ENCODE measurements at regions not wholly inside any gene's neighbourhood (a gene's known extent, or its start where the extent isn't known, plus 50 kb on each side); places are given as distances from the start of the nearest gene placed in this dataset.
"Not testable (repeated sequence)": the region's sequence is repeated elsewhere in the genome, so short reads cannot be mapped to it uniquely, and the experiment has no call there.

DNA sequence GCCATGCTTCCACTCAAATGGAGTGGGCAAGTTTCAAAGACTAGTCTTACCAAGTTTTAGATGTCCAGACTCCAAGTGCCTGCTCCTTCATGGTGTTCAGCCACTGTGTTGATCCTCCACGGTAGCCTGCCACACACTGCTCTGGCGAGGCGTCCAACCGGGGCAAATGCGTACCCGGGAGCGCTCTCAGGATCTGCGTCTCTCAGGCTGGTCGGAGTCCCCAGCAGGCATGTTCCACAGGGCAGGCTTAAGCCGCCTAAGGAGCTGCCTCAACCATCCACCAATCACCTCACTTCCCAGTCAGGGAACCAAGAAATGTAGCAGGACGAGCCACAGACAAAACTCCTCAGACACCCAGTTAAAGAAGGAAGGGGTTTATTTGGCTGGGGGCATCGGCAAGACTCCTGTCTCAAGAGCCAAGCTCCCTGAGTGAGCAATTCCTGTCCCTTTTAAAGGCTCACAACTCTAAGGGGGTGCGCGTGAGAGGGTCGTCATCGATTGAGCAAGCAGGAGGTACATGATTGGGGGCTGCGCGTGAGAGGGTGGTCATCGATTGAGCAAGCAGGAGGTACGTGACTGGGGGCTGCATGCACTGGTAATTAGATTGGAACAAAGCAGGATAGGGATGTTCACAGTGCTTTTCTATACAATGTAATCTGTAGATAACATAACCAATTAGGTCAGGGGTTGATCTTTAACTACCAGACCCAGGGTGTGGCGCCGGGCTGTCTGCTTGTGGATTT is 816.2 kb downstream of the TRIB2 start:
- H3K4me2 ChIP-seq (ENCODE audit: insufficient read depth, low read length); H3K4me3 ChIP-seq; POLR2A ChIA-PET; H2AFZ ChIP-seq (ENCODE audit: low read depth, low read length); in situ Hi-C loops (cut with MboI); H3K9me1 ChIP-seq (ENCODE audit: control insufficient read depth, insufficient read depth, low read length); H3K79me2 ChIP-seq (ENCODE audit: control insufficient read depth, insufficient read depth, low read length); intact Hi-C loops (cut with micrococcal nuclease); H3K9me3 ChIP-seq (replicated peaks; ENCODE audit: control insufficient read depth, insufficient read depth, low read depth, low read length); ATAC-seq; H3K4me1 ChIP-seq (replicated peaks in 1 of 2; ENCODE audit: control insufficient read depth in 2 of 2, insufficient read depth in 2 of 2, low read length in 2 of 2); CTCF ChIA-PET (ENCODE audit: low intra/inter-chr PET ratio); DNase-seq (ENCODE audit: extremely low read depth in 1 of 4, low spot score in 3 of 4); H3K27me3 ChIP-seq (ENCODE audit: control insufficient read depth in 2 of 2, insufficient read depth in 2 of 2, low read length in 2 of 2); H3K27ac ChIP-seq (ENCODE audit: extremely low read depth, low read depth, low read length); FAIRE-seq; H3K36me3 ChIP-seq (ENCODE audit: control insufficient read depth, insufficient read depth, low read length); BruUV-seq (replicated peaks); H4K20me1 ChIP-seq (replicated peaks; ENCODE audit: control insufficient read depth, insufficient read depth, low read length); H3K9ac ChIP-seq (ENCODE audit: insufficient read depth in 1 of 2, low read depth in 2 of 2, low read length in 2 of 2): not testable (repeated sequence)
- WGBS (ENCODE audit: insufficient coverage, low coverage, missing lambda C conversion rate) = 2% methylated on average over 18 of the region's 22 CpGs

DNA sequence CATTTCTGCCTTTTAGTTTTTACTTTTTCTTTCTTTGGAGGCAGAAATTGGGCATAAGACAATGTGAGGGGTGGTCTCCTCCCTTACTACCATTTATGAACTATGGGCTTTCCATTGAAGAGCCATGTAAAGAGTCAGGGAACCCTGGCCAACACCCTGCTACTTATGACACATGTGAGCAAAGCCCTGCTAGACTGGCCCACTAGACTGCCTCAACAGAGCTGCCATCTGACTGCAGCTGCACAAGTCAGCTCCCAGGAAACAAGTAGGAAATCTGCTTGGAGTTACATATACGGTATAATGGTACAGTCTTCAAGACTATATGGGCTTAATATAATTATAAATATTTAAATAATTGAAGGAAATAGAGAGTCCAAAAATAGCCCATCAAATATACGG is 816.8 kb downstream of the TRIB2 start:
- Histone ChIP-seq H2AFZ (ENCODE audit: low read depth, low read length) (no peak overlapping the region), H3K4me1 (replicated peaks in 1 of 2; ENCODE audit: control insufficient read depth in 2 of 2, insufficient read depth in 2 of 2, low read length in 2 of 2) (no peaks in the 10 kb centered on the region), H3K9me3 (replicated peaks; ENCODE audit: control insufficient read depth, insufficient read depth, low read depth, low read length) (no peaks in the 10 kb centered on the region), H3K9me1 (ENCODE audit: control insufficient read depth, insufficient read depth, low read length) (no peaks in the 10 kb centered on the region), H3K27me3 (ENCODE audit: control insufficient read depth in 2 of 2, insufficient read depth in 2 of 2, low read length in 2 of 2) (no peaks in the 10 kb centered on the region), H4K20me1 (replicated peaks; ENCODE audit: control insufficient read depth, insufficient read depth, low read length) (no peaks in the 10 kb centered on the region), H3K79me2 (ENCODE audit: control insufficient read depth, insufficient read depth, low read length) (no peaks in the 10 kb centered on the region), H3K4me2 (ENCODE audit: insufficient read depth, low read length) (no peak overlapping the region), H3K27ac (ENCODE audit: extremely low read depth, low read depth, low read length) (no peak overlapping the region), H3K9ac (ENCODE audit: insufficient read depth in 1 of 2, low read depth in 2 of 2, low read length in 2 of 2) (no peak overlapping the region), H3K36me3 (ENCODE audit: control insufficient read depth, insufficient read depth, low read length) (no peaks in the 10 kb centered on the region), H3K4me3 (no peak overlapping the region)
- CTCF ChIA-PET (ENCODE audit: low intra/inter-chr PET ratio) = no interaction called here
- 3% methylated on average over 2 of the region's 2 CpGs for WGBS (ENCODE audit: insufficient coverage, low coverage, missing lambda C conversion rate)
- in situ Hi-C loops (cut with MboI) (no loop called here), intact Hi-C loops (cut with micrococcal nuclease) (no loop called here)
- DNase-seq (ENCODE audit: extremely low read depth in 1 of 4, low spot score in 3 of 4) (no peak), FAIRE-seq (no peak), ATAC-seq (no peak)
- BruUV-seq (replicated peaks) = no TSS peak
- TF ChIP-seq ZNF830 (CRISPR knock-in tag; IDR thresholded peaks at IDR 0.05) = no peak
- TF ChIP-seq PTBP1 (IDR thresholded peaks at IDR 0.05; ENCODE audit: low read depth, low read length) = no peak
- TF ChIP-seq, protein P1, sequence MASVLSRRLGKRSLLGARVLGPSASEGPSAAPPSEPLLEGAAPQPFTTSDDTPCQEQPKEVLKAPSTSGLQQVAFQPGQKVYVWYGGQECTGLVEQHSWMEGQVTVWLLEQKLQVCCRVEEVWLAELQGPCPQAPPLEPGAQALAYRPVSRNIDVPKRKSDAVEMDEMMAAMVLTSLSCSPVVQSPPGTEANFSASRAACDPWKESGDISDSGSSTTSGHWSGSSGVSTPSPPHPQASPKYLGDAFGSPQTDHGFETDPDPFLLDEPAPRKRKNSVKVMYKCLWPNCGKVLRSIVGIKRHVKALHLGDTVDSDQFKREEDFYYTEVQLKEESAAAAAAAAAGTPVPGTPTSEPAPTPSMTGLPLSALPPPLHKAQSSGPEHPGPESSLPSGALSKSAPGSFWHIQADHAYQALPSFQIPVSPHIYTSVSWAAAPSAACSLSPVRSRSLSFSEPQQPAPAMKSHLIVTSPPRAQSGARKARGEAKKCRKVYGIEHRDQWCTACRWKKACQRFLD (CRISPR knock-in tag; IDR thresholded peaks at IDR 0.05) = no peak
- TF ChIP-seq MAFG (tag; conservative IDR thresholded peaks at IDR 0.05) = no peak
- no peak for TF ChIP-seq NFRKB (IDR thresholded peaks at IDR 0.05; ENCODE audit: low read depth)
- no peak for TF ChIP-seq NFXL1 (CRISPR knock-in tag; IDR thresholded peaks at IDR 0.05)
- TF ChIP-seq ZNF280A (IDR thresholded peaks at IDR 0.05; ENCODE audit: low read depth, partially characterized antibody) = no peak
- TF ChIP-seq MAFK (IDR thresholded peaks at IDR 0.05; ENCODE audit: low read length) = no peak
- TF ChIP-seq ZEB2 (IDR thresholded peaks at IDR 0.05) = no peak
- no peak for TF ChIP-seq IFI16 (CRISPR knock-in tag; IDR thresholded peaks at IDR 0.05)
- no peak for TF ChIP-seq SP2 (IDR thresholded peaks at IDR 0.05; ENCODE audit: extremely low read depth, low read depth, low read length, poor library complexity, severe bottlenecking)
- POLR2A ChIA-PET = no interaction called here
